ENCODE measurements at regions not wholly inside any gene's neighbourhood (a gene's known extent, or its start where the extent isn't known, plus 50 kb on each side); places are given as distances from the start of the nearest gene placed in this dataset.

DNA sequence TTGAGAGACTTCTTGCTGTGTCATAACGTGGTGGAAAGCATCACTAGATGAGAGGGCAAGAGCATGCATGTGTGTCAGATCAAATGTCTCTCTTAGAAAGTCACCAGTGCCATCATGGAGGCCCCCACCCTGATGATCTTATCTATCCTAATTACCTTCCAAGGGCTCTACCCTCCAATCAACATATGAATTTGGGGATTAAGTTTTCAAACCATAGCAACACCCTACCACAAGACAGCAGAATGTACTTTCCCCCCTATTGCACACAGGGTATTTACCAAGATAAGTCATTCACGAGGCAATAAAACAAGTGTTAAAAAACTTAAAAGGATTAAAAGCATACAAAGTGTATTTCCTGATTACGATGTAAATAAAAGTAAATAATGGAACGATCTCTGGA lies 515.6 kb downstream of the LMO4 start:
- Histone ChIP-seq H3K9ac (ENCODE audit: low read depth, low read length) (no peak overlapping the region), H3K9me3 (replicated peaks; ENCODE audit: low read length) (no peaks in the 10 kb centered on the region), H3K36me3 (ENCODE audit: insufficient read depth, low read length) (no peaks in the 10 kb centered on the region), H3K27me3 (ENCODE audit: control insufficient read depth, insufficient read depth, low read length) (no peaks in the 10 kb centered on the region), H3K4me1 (ENCODE audit: control insufficient read depth, insufficient read depth, low read length) (no peaks in the 10 kb centered on the region), H3K4me2 (ENCODE audit: low read length) (no peak overlapping the region), H3K4me3 (ENCODE audit: low read length) (no peak overlapping the region)

DNA sequence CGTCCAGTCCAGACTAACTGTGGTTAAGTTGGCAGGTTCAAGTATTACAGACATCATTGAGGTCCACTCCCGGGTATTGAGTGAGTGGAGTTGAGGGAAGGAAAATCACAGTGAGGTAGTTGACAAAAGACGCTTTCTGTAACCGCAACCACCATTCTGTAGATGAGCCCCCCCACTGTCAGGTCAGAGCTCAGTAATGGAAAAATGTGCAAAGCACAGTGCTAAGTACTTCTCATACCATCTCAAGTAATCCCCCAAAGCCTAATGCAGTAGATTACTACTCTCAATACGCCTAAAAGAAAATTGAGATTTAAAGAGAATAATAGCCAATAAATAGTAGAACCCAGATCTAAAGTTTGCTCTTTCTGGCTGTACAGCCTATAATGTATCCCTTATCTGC lies 522.8 kb downstream of the LMO4 start:
- H3K4me1 ChIP-seq (ENCODE audit: control insufficient read depth, insufficient read depth, low read length), result peaks cover 15% of the 10 kb centered on the region
- no peak overlapping the region for H3K4me2 ChIP-seq (ENCODE audit: low read length)
- no peaks in the 10 kb centered on the region for H3K36me3 ChIP-seq (ENCODE audit: insufficient read depth, low read length)
- H3K27me3 ChIP-seq (ENCODE audit: control insufficient read depth, insufficient read depth, low read length), result no peaks in the 10 kb centered on the region
- no peak overlapping the region for H3K9ac ChIP-seq (ENCODE audit: low read depth, low read length)
- no peaks in the 10 kb centered on the region for H3K9me3 ChIP-seq (replicated peaks; ENCODE audit: low read length)
- H3K4me3 ChIP-seq (ENCODE audit: low read length), result no peak overlapping the region

DNA sequence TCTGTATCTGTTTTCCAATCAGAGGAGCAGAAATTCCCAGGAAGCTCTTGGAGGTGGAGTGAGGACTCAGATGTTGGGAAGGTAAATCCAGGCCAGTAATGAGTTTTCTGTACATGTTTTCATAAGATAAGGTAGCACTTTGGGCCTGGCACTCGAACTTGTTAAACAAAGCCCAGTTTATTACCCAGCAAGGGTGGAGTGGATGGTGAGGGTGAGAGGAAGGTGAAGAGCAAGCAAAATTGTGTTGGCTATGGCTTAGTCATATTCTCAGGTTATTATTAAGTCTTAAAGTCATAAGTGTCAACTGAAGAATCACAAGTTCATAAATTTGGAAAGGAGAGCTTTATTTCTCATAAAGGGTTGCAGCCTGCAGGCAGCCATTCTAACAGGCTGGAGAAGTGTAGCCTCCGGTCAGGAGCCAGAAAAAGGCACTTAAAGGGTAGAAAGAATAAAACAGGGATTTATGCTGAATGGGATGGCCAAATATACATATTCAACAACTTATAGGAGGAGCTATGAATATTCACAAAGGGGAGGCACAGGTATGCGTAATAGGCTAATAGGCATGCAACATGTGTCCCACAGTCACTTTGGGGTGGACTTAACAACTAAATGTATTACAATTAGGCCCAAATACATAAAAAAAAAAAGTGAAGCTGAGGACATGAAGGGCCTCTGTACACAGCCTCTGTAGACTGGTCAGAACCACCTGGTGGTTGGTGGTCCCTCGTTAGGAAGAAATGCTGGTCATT lies 523.9 kb downstream of the LMO4 start:
- Histone ChIP-seq H3K36me3 (ENCODE audit: insufficient read depth, low read length) (no peaks in the 10 kb centered on the region), H3K9ac (ENCODE audit: low read depth, low read length) (no peak overlapping the region), H3K4me2 (ENCODE audit: low read length) (no peak overlapping the region), H3K4me1 (ENCODE audit: control insufficient read depth, insufficient read depth, low read length) (peaks cover 15% of the 10 kb centered on the region), H3K27me3 (ENCODE audit: control insufficient read depth, insufficient read depth, low read length) (no peaks in the 10 kb centered on the region), H3K4me3 (ENCODE audit: low read length) (no peak overlapping the region), H3K9me3 (replicated peaks; ENCODE audit: low read length) (no peaks in the 10 kb centered on the region)

DNA sequence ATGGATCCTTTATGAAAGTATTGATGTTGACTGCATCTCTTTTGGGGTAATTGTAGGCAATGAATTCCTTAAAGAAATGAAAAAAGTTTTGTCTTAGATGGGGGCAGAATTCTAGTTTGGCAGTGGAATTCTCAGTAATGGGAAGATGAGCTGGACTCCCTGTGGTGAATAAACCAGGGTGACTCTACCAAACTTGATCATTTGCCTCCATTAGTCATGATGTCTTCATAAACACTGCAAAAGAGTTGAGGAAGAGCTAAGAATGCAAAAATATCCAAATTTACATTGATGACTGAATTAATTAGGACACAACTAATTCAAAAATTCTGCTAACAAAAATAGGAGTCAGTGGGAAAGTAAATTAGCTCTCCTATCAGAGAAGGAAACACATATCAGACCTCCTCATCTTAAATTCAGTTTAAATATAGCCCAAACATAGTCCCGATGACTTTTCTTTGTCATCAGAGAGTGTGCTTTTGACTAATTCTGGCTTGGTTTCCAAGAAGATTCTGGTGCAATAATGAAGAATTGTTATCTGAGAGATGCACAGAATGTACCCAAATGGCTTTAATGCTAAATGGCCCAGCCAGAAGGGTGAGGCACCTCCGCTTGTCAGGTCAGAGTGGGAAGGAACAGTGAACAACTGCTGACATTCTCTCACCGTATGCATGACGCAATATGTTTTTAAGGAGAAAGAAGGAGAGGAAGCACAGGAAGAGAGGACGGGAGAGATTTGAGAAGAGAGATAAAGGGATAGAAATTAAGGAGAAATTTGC lies 525.1 kb downstream of the LMO4 start:
- Histone ChIP-seq H3K9ac (ENCODE audit: low read depth, low read length) (no peak overlapping the region), H3K9me3 (replicated peaks; ENCODE audit: low read length) (no peaks in the 10 kb centered on the region), H3K36me3 (ENCODE audit: insufficient read depth, low read length) (no peaks in the 10 kb centered on the region), H3K4me2 (ENCODE audit: low read length) (peak overlapping the region; percentile 23), H3K4me1 (ENCODE audit: control insufficient read depth, insufficient read depth, low read length) (peaks cover 15% of the 10 kb centered on the region), H3K4me3 (ENCODE audit: low read length) (no peak overlapping the region), H3K27me3 (ENCODE audit: control insufficient read depth, insufficient read depth, low read length) (no peaks in the 10 kb centered on the region)

DNA sequence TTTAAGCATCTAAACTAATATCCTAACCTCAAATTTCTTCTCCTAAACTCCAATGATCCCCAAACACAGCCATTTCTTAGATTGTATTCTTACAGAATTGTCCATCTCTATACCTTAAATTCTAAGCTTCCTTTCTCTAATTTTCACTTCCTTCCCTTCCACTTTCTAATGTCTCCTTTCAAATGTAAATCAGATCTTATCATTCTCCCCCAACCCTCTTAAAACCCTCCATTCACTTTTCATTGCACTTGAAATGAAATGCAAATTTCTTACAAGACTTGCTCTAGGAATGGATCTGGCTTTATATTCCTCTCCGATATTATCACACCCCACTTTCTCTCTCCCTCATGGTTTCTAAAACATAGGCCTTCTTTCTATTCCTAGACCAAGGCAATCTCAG lies 534.6 kb downstream of the LMO4 start:
- no peaks in the 10 kb centered on the region for H3K9me3 ChIP-seq (replicated peaks; ENCODE audit: low read length)

GRCh38 chr1:87864676-87865075 lies 536.0 kb downstream of the LMO4 start:
- Histone ChIP-seq H3K4me2 (ENCODE audit: low read length) (no peak overlapping the region), H3K9ac (ENCODE audit: low read depth, low read length) (no peak overlapping the region), H3K4me1 (ENCODE audit: control insufficient read depth, insufficient read depth, low read length) (peaks cover 9% of the 10 kb centered on the region), H3K9me3 (replicated peaks; ENCODE audit: low read length) (no peaks in the 10 kb centered on the region), H3K4me3 (ENCODE audit: low read length) (no peak overlapping the region), H3K36me3 (ENCODE audit: insufficient read depth, low read length) (no peaks in the 10 kb centered on the region), H3K27me3 (ENCODE audit: control insufficient read depth, insufficient read depth, low read length) (no peaks in the 10 kb centered on the region)

More for the DNA sequence above, 534.6 kb downstream of the LMO4 start:
- Histone ChIP-seq H3K9ac (ENCODE audit: low read depth, low read length) (no peak overlapping the region), H3K4me2 (ENCODE audit: low read length) (no peak overlapping the region), H3K4me3 (ENCODE audit: low read length) (no peak overlapping the region), H3K4me1 (ENCODE audit: control insufficient read depth, insufficient read depth, low read length) (no peaks in the 10 kb centered on the region), H3K27me3 (ENCODE audit: control insufficient read depth, insufficient read depth, low read length) (no peaks in the 10 kb centered on the region), H3K36me3 (ENCODE audit: insufficient read depth, low read length) (no peaks in the 10 kb centered on the region)

DNA sequence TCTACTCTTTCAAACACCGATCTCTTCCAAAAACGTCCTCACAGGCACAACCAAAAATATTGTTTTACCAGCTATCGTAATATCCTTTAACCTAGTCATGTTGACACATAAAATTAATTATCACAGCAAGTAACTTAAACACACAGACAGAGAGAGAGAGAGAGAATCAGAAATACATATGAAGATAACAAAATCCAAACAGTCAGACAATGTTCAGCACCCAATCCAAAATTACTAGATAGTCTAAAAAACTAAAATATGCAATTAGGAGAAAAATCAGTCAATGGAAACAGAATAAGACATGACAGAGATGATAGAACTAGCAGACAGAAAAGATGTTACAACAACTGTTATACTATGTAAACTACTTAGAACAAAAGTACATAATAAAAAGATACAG lies 537.7 kb downstream of the LMO4 start:
- no peak overlapping the region for H3K4me2 ChIP-seq (ENCODE audit: low read length)
- H3K9ac ChIP-seq (ENCODE audit: low read depth, low read length), result no peak overlapping the region
- no peaks in the 10 kb centered on the region for H3K9me3 ChIP-seq (replicated peaks; ENCODE audit: low read length)
- H3K4me3 ChIP-seq (ENCODE audit: low read length), result no peak overlapping the region
- no peaks in the 10 kb centered on the region for H3K36me3 ChIP-seq (ENCODE audit: insufficient read depth, low read length)
- no peaks in the 10 kb centered on the region for H3K27me3 ChIP-seq (ENCODE audit: control insufficient read depth, insufficient read depth, low read length)
- H3K4me1 ChIP-seq (ENCODE audit: control insufficient read depth, insufficient read depth, low read length), result peaks cover 14% of the 10 kb centered on the region

GRCh38 chr1:87867626-87868025 lies 538.9 kb downstream of the LMO4 start:
- H3K9me3 ChIP-seq (replicated peaks; ENCODE audit: low read length), result no peaks in the 10 kb centered on the region
- no peak overlapping the region for H3K4me2 ChIP-seq (ENCODE audit: low read length)
- no peaks in the 10 kb centered on the region for H3K27me3 ChIP-seq (ENCODE audit: control insufficient read depth, insufficient read depth, low read length)
- no peak overlapping the region for H3K9ac ChIP-seq (ENCODE audit: low read depth, low read length)
- no peaks in the 10 kb centered on the region for H3K36me3 ChIP-seq (ENCODE audit: insufficient read depth, low read length)
- no peak overlapping the region for H3K4me3 ChIP-seq (ENCODE audit: low read length)
- H3K4me1 ChIP-seq (ENCODE audit: control insufficient read depth, insufficient read depth, low read length), result peaks cover 14% of the 10 kb centered on the region

DNA sequence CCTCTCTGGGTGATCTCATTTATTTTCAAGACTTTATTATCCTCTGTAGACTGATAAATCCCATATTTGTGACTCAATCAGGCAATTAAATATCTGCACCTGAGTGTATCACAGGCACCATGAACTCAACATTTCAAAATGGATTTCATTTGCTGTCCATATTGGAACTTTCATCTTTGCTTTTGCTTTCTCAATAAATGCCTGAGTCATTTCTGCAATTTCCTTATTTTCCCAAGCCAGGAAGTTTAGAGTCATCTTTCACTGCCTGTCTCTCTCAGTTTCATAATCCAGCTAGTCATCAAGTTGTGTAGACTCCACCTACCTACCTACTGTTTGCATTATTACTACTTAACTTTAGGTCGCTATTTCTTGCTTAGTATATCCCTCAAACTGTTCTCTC lies 540.9 kb downstream of the LMO4 start:
- H3K36me3 ChIP-seq (ENCODE audit: insufficient read depth, low read length), result no peaks in the 10 kb centered on the region
- no peak overlapping the region for H3K4me3 ChIP-seq (ENCODE audit: low read length)
- peak overlapping the region; percentile 42 for H3K4me2 ChIP-seq (ENCODE audit: low read length)
- no peaks in the 10 kb centered on the region for H3K27me3 ChIP-seq (ENCODE audit: control insufficient read depth, insufficient read depth, low read length)
- no peak overlapping the region for H3K9ac ChIP-seq (ENCODE audit: low read depth, low read length)
- H3K9me3 ChIP-seq (replicated peaks; ENCODE audit: low read length), result no peaks in the 10 kb centered on the region
- peaks cover 14% of the 10 kb centered on the region for H3K4me1 ChIP-seq (ENCODE audit: control insufficient read depth, insufficient read depth, low read length)

DNA sequence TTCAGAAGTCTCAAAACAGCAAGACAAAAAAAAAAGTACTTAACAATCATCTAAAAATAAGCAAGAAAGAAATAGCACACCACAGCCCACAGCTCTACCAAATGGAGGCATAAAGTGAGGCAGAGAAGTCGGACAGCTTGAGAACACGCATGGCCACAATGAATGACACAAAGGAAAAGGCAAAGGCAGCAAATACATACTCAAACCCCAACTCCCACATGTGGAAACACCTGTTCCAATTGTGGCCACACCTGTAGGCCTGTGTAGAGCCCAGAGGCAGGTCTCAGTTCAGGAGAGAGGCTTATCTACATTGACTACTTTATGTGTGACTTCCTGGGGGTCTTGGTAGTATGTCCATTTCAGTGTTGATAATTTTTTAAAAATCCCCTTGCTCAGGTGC lies 543.5 kb downstream of the LMO4 start:
- Histone ChIP-seq H3K36me3 (ENCODE audit: insufficient read depth, low read length) (no peaks in the 10 kb centered on the region), H3K9me3 (replicated peaks; ENCODE audit: low read length) (no peaks in the 10 kb centered on the region), H3K9ac (ENCODE audit: low read depth, low read length) (no peak overlapping the region), H3K4me3 (ENCODE audit: low read length) (no peak overlapping the region), H3K4me2 (ENCODE audit: low read length) (no peak overlapping the region), H3K4me1 (ENCODE audit: control insufficient read depth, insufficient read depth, low read length) (peaks cover 14% of the 10 kb centered on the region), H3K27me3 (ENCODE audit: control insufficient read depth, insufficient read depth, low read length) (no peaks in the 10 kb centered on the region)

- no peaks in the 10 kb centered on the region for H3K36me3 ChIP-seq (ENCODE audit: insufficient read depth, low read length)
- no peak overlapping the region for H3K4me3 ChIP-seq (ENCODE audit: low read length)
- H3K4me1 ChIP-seq (ENCODE audit: control insufficient read depth, insufficient read depth, low read length), result peaks cover 14% of the 10 kb centered on the region
- H3K27me3 ChIP-seq (ENCODE audit: control insufficient read depth, insufficient read depth, low read length), result no peaks in the 10 kb centered on the region
- no peak overlapping the region for H3K9ac ChIP-seq (ENCODE audit: low read depth, low read length)
- no peaks in the 10 kb centered on the region for H3K9me3 ChIP-seq (replicated peaks; ENCODE audit: low read length)
- H3K4me2 ChIP-seq (ENCODE audit: low read length), result no peak overlapping the region
Observed at GRCh38 chr1:87872692-87873091, 544.0 kb downstream of the LMO4 start.

DNA sequence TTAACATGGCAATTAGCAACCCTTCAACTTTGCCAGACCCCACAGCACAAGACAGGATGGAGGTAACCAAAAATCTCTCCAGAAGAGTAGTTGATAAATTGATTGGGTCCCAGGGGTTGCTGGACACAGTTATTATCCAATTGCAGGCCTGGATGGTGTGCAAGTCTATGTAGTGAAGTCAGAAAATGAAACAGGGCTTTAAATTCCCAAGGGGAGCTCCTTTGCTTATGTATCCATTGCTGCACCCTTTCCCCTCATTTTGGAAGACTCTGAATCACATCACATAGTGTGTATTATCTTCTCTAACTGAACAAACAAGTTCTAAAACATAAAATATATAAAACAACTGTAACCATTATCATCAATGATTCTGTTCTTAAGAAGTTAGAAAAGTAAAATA lies 550.2 kb downstream of the LMO4 start:
- Histone ChIP-seq H3K4me1 (ENCODE audit: control insufficient read depth, insufficient read depth, low read length) (peaks cover 5% of the 10 kb centered on the region), H3K9me3 (replicated peaks; ENCODE audit: low read length) (no peaks in the 10 kb centered on the region), H3K4me3 (ENCODE audit: low read length) (no peak overlapping the region), H3K4me2 (ENCODE audit: low read length) (peak overlapping the region; percentile 17), H3K36me3 (ENCODE audit: insufficient read depth, low read length) (no peaks in the 10 kb centered on the region), H3K9ac (ENCODE audit: low read depth, low read length) (no peak overlapping the region), H3K27me3 (ENCODE audit: control insufficient read depth, insufficient read depth, low read length) (no peaks in the 10 kb centered on the region)
